SK-N-MC (cell line): ENCODE measurements at regions not wholly inside any gene's neighbourhood (a gene's known extent, or its start where the extent isn't known, plus 50 kb on each side); places are given as distances from the start of the nearest gene placed in this dataset.

Experiments
- EZH2 ChIP-seq: fragments of 200-600 bp; sonication (generic); IDR thresholded peaks from one replicate; pipeline ENCODE4 v1.6.1; 2017; ENCODE audit warnings: antibody characterized with exemption
- FOXP2 ChIP-seq: optimal IDR thresholded peaks from 2 replicates; pipeline ENCODE3; 2011; ENCODE audit warnings: mild to moderate bottlenecking, moderate library complexity; ENCODE audit not compliant: insufficient read depth; ENCODE audit errors: extremely low read length, control extremely low read depth
- POLR2AphosphoS5 ChIP-seq: IDR thresholded peaks from 2 replicates; pipeline ENCODE4 v1.6.1; 2012; ENCODE audit warnings: mild to moderate bottlenecking, low read depth, low read length, borderline replicate concordance

GRCh38 chr1:229015806-229016205 is 255.1 kb upstream of the RAB4A start:
- no peak for TF ChIP-seq EZH2
- TF ChIP-seq POLR2AphosphoS5, result no peak
- no peak for TF ChIP-seq FOXP2
